Astrocyte of the cerebellum (primary cell): ENCODE measurements at regions not wholly inside any gene's neighbourhood (a gene's known extent, or its start where the extent isn't known, plus 50 kb on each side); places are given as distances from the start of the nearest gene placed in this dataset.

Experiments
- DNase-seq: peaks from one replicate; pipeline ENCODE4 v3.0.0-alpha.2; 2011; ENCODE audit warnings: low read depth
- H3K4me3 ChIP-seq: 2 replicates; pipeline ENCODE4 v1.5.1; 2011; ENCODE audit warnings: mild to moderate bottlenecking, low read depth, low read length, moderate library complexity
- in situ Hi-C: cut with HindIII; loops from 2 replicates; pipeline ENCODE4 v1.10.0; 2017; ENCODE audit warnings: low sequenced_read_pairs
- TF ChIP-seq, protein P1 (sequence below): IDR thresholded peaks from 2 replicates; pipeline ENCODE4 v1.5.1; 2012; ENCODE audit warnings: low read length, low read depth, moderate library complexity, mild to moderate bottlenecking; ENCODE audit errors: missing control alignments

DNA sequence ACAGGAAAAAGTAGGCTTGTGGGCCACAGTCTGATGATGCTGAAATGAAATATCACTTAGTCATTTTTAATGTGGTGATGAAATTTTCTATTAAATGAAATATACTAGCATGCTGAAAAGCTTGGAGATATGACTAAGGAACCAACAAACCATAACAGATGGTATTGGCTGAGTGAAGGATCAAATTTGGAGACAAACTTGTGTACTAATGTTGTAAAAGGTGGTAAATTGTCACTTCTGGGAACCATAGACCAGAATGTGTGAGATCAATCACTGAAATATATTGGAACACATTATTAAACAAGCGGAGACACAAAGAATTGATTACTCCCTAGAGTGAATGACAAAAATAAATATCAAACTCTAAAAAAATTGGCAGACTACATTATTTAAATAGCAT is 232.4 kb downstream of the DOK5 start:
- in situ Hi-C loops = no loop called here
- no peak overlapping the region for H3K4me3 ChIP-seq
- DNase-seq = no peak
- TF ChIP-seq, protein P1, sequence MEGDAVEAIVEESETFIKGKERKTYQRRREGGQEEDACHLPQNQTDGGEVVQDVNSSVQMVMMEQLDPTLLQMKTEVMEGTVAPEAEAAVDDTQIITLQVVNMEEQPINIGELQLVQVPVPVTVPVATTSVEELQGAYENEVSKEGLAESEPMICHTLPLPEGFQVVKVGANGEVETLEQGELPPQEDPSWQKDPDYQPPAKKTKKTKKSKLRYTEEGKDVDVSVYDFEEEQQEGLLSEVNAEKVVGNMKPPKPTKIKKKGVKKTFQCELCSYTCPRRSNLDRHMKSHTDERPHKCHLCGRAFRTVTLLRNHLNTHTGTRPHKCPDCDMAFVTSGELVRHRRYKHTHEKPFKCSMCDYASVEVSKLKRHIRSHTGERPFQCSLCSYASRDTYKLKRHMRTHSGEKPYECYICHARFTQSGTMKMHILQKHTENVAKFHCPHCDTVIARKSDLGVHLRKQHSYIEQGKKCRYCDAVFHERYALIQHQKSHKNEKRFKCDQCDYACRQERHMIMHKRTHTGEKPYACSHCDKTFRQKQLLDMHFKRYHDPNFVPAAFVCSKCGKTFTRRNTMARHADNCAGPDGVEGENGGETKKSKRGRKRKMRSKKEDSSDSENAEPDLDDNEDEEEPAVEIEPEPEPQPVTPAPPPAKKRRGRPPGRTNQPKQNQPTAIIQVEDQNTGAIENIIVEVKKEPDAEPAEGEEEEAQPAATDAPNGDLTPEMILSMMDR = no peak

DNA sequence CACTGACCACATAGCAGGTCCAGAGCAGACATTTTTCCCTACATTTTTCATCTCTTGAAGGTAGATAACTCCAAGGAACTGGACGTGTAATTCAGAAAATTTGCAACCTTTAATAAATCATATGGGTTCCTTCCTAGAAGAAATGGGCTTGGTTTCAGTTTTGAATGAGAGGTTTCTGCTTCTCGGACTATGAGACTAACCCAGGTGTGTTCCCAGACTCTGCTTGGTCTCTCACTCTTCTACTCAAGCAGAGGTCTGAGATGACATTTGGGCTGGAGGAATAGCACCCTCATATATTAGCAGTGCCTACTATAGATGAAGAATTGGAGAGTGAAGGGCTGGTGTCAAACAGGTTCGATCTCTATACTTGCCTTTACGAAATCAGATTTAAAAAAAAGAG is 231.2 kb downstream of the DOK5 start:
- no peak for DNase-seq
- in situ Hi-C loops = no loop called here
- TF ChIP-seq, protein P1 = no peak
- no peak overlapping the region for H3K4me3 ChIP-seq

DNA sequence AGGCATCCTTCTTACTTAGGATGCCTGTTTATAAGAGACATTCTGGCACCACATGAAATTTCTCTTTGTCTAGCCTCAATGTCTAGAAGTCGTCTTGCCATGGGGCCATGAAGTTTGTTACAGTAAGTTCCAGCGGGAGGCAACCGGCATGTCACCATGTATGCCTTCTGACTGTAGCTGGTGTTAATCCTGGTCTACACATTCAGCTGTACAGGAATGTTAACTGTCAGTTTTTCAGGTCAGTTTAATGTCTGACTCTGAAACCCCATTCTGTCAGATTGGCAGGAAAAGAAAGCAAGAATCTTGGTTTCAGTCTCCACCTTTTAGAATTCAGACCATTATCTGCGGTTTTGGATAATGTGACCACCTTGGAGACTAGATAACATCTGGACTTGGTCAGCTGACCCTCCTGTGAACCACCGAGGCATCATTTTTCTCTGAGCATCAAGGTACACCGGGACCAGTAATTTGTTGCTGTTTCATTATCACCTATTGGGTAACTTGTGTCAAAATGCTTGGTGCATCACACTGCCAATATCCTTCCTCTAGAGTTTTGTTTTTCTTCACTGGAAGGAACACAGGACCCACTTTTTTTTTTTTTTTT is 228.7 kb downstream of the DOK5 start:
- TF ChIP-seq, protein P1 = no peak
- no peak overlapping the region for H3K4me3 ChIP-seq
- in situ Hi-C loops = no loop called here
- no peak for DNase-seq
